Activated naive CD4-positive, alpha-beta T cell treated with anti-CD3 and anti-CD28 coated beads, Interleukin-2, amount 50 U/mL, for 16 hours (primary cell): ENCODE measurements at regions not wholly inside any gene's neighbourhood (a gene's known extent, or its start where the extent isn't known, plus 50 kb on each side); places are given as distances from the start of the nearest gene placed in this dataset.
"Not testable (repeated sequence)": the region's sequence is repeated elsewhere in the genome, so short reads cannot be mapped to it uniquely, and the experiment has no call there.

Source experiments
- DNase-seq: peaks from one replicate; pipeline ENCODE4 v3.0.0-alpha.2; 2020

DNA sequence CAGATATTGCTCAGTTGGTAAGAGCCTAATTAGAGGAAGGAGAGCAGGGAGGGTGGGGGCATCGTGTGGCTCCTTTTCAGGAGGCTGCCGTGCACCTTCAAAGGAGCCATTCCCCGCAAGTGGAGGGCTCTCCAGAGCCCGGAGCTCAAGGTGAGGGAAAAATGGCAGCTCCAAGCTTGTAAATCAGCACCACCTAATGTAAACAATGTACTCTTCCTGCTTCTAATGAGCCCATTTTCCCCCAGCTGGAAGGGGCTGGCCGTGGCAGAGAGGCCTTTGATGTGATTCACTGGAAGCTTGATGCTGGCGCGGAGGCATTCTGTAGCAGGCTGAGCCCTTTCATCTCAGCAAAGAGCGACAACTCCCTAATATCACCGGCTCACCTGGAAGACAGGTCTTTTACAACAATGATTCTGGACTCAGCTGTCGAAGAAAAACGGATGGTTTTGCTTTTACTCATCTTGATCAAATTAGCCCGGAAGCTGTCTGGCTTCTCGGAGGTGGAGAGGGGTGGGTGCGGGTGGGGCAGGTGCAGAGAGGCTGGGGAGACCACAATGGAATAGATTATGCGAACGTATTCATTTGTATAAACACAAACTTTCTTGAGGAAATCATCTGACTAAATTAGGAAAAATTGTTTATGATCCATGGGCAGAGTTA, 112.5 kb downstream of the RRAGC start:
- DNase-seq: no peak

DNA sequence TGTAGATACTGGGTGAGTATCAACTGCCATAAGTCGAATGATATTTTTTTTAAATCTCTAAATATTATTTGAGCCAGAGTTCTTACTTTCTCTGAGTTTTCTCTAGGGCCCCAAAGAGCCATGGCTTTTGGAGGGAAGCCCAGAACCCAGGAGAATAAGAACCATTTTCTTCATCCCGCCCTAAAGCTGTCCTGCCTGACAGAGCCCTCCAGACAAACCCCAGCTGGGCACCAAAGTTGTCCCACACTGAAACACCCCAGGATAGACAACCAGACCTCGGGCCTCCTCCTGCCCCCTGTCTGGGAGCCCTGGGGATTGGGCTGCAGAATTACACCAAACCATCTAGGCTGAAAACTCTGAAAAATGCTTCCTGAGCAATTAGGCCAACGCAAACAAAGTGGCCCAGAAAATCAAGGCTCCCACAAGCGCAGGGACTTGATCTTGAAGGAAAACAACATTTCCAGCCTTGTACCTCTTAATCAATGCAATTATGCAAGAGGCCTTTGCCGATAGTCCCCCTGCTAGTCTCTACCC, 113.1 kb downstream of the RRAGC start:
- no peak for DNase-seq

DNA sequence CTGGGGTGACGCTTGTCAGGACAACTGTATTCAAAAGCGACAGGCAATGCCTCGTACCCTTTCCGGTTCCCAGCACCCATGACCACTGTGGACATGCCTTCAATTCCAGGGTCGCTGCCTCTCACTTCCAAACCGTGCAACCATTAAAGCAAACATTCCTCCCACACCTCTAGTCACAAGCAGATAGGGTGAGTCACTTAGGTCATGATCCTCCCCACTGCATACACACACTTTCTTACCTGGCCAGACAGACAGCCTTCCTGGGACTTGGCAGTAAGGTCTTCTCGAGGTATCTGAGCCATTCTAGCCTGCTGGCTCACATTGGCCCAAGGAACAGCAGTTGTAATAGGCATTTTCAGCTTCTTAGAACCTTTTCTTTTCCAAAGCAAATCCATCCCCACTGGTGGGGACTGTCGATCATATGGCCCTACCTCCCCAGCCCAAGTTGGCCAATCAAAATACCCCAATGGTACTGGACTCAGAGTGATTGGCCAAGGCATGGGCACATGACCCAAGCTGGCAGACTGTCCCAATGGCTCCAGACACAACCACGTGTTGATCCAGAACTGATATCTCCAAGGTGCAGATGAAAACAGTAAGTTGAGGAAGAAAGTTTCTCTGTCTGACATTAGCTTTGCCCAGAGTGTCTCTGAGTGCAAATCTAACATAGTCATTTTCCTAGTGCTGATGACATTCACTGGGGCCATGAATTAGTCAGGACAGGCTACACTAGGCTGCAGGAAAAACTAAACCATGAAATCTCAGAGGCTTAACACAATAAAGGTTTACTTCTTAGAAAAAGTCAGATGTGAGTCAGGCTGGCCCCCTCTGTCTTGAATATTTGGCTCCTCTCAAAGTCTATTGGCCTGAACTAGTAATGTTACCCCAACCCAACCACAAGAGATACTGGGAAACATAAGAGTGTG, 113.8 kb downstream of the RRAGC start:
- no peak for DNase-seq

DNA sequence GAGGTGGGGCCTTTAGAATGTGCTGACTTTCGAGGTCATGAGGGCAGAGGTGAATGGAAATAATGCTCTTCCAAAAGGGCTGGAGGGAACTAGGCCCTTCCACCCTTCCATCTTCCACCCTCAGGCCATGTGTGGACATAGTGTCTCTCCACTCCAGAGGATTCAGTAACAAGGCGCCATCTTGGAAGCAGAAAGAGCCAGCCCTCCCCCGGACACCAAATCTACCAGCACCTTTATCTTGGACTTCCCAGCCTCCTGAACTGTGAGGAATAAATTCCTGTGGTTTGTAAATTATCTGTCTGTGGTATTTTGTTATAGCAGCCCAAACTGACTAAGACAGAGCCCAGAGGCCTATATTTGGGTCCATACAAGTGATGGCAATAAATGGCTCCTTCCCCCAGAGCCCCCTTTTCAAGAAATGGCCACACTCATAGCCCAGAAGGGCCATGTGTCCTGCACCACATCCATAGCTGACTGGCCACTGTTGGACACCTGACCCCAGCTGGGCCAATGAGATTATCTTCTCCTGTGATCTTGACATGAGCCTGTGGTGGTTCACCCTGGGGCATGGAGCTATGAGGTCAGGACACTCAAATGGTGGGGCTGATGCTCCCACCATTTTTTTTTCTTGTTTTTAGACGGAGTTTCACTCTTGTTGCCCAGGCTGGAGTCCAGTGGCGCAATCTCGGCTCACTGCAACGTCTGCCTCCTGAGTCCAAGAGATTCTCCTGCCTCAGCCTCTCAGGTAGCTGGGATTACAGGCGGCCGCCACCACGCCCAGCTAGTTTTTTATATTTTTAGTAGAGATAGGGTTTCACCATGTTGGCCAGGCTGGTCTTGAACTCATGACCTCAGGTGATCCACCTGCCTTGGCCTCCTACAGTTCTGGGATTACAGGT, 114.9 kb downstream of the RRAGC start:
- DNase-seq: no peak

DNA sequence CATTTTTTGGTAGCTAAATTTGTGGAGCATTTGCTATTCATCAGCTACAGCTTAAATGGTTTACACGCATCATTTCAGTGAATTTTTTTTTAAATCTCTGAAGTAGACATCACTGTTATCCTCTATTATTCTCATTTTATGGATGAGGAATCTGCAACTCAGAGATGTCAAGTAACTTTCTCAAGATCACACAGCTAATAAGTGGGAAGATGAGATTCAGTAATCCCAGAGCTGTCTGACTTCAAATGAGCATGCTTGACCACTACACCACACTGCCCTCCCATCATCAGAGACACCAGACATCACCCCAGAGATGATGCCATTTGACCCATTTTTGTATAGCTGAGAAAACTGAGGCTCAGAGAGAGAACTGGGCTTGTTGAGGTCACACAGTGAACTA, 116.4 kb downstream of the RRAGC start:
- no peak for DNase-seq

DNA sequence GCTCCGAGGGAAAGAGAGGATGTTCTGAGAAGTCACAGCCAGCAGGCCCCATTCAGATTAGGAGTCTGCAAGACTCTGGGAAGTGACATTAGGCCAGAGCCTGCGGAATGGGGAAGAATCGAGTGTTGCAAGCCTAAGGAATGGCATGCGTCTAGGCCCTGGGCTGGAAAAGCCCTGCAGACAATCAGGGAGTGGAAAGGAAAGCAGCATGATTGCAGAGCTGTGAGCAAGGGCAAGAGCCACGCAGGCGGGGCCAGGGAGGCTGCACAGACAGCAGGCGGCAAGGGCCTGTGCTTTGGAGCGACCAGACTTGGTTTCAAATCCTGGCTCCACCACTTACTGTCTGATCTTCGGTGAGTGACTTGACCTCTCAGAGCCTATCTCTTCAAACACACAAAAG, 118.2 kb downstream of the RRAGC start:
- no peak for DNase-seq

DNA sequence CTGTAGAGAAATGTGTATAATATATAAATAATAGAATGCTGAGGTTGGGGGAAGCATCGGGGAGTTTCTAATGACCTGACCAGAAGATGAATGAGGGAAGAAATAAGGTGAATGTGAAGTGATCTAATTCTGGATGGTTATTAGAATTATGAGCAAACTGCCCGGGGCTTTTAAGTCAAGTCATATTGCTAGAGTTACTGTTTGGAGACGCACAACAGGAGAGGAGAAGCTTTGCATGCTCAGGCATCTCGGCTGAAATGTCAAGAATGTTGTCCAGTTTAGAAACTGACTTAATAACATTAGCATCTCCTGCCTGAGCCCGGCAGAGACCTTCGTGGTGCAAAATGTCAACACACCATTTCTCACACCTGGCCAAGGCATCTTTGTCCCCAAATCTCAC, 119.1 kb downstream of the RRAGC start:
- no peak for DNase-seq

DNA sequence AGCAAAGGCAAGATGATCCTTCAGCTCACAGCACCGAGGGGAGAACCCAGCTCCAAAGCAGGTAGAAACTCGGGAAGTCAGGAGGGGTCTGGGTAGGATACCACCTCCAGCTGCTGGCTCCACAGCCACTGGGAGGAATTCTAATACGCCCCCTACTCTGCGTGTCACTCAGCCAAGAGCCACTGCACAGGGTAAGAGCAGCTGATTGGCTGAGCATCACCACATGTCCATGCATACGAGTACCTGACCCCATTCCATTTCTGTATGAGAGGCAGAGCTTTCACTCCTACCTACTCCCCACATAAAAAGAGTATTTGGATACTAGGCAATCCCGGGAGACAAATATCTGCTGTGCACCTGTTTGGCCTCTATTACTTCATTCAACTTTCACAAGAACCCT, 121.4 kb downstream of the RRAGC start:
- no peak for DNase-seq

DNA sequence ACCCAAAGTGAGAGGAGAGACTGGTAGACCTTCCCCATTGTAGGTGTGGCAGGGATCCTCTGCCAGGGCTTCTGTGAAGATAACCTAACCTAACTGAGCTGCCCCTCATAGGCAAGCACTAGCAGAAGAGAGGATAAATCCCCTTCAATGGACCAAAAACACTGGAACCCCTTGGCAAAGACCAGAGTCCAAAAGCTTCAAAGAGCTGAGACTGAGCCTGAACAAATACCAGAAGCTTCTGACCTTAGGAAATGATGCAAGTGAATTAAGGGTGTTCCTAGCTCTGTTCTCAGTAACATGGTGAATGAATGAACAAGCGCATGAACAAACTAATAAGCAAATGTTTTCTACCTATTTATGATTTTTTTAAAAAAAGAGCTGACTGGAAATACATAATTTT, 123.2 kb downstream of the RRAGC start:
- DNase-seq: no peak

DNA sequence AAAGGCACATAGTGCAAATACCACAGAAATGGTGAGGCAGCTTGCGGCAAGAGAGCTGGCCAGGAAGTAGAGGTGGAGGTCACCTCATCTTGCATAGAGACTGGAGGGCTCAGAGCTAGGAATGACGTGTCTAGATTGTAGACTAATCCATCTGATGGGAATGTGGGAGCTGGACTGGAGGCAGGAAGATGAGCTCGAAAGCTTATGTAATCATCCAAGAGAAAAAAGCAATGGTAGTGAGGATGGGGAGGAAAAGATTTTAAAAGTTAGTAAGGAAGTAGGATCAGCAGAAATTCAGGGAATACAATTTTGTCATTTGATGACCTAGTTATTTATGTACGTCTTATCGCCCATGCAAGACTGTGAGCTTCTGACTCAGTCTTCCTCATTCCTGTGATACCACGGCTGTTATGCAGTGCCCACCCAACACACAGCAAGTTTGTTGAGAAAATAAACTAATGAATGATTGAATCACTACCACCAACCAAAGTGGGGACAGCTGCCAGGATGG, 123.9 kb downstream of the RRAGC start:
- DNase-seq: no peak

DNA sequence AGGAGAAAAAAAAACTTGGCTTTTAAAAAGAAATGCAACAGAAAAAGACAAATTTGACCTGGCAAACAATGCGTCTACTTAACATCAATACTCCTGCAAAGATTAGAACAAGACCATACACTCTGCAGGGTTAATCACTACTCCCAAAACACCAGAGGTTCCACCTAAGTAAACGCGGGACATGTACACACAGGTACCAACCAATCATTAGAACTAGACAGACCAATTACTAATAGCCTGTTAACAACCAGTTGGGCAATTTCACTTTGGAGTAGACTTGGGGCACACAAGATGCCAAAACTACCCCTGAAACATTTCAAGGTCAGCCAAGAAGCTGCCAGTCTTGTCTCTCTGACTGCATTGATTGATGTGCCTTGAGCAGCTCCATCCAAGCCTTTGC, 125.8 kb downstream of the RRAGC start:
- no peak for DNase-seq

DNA sequence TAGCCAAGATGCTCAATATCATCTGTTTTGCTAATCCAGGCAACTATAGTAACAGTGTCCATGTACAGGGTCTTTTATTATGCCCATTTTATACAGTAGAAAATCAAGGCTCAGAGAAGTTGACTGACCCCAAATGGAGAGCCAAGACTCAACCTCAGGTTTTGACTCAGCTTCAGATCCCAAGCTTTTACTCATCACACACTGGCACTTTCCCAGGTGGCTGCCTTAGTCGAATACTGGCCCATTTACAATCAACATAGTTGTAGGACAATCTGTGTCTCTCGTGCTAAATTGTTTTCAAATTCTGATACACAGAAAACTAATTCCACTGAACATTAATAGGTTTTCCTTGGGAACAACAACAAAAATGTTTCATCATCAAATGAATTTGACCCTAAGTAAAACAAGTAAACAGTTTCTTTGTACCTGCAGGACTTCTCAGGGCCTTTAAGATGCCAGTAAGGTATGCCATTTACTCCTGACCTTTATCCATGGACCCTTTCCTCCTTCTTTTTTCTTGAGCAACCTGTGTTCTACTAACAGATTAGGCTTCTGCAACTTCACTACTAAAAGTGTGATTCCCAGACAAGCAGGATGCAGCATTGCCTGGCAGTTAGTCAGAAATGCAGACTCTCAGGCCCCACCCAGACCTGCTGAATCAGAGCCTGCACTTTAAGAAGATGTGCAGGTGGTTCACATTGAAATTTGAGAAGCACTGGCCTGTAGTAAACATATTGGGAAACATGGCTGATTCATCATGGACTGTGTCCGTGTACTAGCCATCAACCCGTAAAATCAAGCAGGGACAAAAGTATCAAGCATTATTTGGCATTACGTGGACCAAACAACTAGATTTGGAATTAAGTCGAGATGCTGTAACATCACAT, 128.8 kb downstream of the RRAGC start:
- no peak for DNase-seq

DNA sequence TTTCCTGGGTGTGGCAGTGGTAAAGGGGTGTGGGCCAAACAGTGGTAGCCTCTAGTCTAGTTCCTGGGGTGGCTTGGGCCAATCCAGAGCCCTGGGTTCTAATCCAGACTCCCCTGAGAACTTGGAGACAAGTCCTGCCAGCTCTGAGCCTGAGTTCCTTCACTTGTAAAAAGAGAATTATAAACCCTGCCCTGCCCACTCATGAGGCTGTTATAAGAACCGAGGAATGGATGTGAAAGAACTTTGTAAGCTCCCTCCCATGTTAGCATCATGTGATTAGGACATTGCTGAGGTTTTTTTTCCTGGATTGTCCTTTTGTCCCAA, 131.0 kb downstream of the RRAGC start:
- no peak for DNase-seq

DNA sequence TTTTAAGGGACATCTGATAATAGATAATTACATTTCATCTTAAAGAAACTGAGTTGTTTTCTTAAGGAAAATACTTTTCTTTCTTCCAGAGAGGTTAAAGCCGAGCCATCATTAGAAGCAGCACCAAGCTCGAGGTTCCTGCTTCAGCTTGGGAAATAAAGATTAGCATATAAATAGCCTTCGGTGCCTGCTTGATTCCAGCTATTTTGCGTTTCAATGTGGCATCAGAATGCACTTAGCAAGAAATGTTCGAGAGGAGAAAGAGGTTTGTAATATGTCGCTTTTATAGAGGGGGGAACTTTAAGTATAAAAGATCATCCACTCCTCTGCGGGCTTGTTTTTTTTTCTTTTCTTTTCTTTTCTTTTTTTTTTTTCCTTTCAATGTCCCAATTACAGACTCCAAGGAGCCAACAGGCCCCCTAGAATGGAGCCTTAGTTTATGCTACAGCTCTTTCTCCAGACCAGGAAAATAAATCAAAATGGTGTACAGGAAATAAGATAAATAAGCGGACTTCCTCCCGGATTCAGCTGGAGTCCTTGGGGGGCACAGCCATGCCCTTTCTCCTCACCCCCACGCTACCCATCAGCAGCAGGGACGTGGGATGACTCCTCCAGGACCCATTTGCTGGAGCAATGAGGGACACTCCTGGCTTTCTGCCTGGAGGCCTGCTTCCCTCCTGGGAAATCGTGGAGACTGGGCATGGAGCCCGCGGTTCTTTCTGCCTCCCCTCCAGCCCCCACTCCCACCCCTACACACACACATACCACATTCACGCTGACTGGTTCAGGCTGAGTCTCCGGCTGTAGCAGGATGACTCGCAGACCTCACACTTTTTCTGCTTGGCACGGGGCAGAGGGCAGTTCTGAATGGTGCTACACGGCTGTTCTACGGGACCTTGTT, 131.6 kb downstream of the RRAGC start:
- DNase-seq: no peak

DNA sequence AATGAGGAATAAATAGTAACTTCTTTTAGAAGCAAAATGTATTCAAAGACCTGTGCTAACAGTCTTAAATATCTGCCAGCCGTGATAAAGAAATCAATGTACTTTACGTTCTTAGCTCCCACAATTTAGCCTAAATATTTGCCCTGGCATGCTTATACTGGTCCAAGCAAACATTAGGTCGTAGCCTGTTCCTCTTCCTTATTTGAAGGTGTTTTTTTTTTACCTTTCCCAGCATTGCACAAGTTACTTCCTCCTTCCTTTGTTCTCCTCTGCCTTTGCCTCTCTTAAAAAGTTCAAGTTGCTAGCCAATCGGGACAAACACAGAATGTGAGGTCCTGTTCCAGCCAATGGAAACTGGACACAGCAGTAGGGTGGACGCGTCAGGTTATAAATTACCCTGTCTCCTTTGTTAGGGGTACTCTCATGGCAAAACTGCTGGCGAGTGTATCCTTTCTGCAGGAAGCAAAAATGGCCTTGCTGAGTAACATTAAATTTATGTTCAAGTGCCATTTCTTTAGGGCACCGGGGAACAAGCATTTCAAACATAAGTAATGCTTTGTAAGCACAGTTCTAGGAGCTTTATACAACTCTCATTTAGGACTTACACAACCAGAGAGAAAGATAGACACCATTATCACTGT, 134.1 kb downstream of the RRAGC start:
- DNase-seq: not testable (repeated sequence)

DNA sequence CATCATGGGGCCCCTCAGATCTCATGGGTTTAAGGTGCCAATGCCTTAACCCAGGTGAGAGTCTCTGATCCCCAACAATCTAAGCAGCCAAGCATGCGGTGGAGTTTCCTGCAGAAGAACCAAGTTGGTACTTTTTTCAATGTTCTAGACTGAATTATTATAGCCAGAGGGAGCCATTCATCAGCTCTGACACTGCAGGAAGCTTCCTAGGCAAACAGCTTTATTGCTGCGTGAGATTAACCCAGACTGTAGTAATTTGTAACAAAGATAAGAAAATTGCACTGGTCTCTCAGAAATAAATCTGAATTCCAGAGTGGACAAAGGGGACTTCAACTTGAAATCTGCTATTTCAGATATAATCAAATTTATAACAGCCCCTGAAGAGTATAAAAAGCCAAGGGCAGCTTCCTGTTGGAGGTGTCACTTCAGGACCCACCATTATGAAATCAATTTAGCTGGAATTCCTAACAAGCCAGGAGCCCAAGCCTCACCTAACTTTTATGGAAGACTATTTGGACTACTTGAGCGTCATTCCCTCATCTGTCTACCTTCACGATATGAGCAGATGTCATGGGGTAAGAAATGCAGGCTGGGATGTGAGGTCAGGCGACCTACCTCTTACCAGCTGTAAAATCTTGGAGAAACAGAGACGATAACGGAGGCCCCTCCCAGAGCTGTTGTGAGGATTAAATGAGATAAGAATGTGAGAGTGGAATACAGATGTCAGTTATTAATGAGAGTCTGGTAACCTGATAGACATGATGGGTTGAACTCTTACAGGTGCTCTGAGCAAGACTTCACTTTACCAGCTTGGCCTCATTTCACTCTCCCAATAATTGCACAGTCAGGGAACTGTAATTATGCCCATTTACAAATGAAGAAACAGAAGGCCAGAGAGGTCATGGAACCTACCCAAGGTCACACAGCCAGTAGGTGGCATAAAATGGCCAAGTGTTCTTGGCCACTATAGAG, 135.1 kb downstream of the RRAGC start:
- DNase-seq: no peak

DNA sequence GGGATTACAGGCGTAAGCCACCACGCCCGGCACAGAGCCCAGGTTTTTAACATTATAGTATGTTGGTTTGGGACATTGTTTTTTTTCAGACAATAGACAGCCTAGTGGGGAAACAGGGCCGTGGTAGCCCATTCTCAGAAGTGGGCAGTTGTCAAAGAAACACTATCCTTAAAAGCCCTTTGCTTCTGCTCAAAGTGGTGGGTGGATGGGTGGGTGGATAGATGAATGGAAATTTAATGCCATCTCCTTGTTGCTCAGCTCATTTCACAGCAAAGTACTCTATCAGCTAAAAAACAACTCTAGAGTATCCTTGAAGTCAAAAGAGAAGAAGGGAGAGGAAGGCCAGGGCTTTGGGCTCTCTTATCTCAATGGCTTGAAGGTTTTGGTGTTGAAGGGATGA, 137.8 kb downstream of the RRAGC start:
- DNase-seq: no peak

DNA sequence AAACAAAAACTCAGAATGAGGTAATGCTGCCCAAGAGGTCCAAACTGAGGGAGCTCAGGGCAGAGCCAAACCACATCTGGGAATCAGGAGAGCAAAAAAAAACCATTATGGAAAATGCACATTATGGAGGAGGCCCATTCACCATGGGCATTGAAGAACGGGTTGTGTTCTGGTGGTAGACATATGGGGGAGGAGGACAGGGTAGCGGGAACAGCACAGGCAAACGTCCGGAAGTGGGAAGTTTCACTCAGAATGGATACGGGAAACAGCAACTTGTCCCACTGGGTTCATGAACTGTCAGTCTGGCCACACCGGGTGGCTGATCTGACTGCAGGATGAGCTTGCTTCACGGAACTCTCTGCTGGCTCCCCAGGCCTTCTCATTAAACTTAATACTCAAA, 139.7 kb downstream of the RRAGC start:
- DNase-seq: no peak

DNA sequence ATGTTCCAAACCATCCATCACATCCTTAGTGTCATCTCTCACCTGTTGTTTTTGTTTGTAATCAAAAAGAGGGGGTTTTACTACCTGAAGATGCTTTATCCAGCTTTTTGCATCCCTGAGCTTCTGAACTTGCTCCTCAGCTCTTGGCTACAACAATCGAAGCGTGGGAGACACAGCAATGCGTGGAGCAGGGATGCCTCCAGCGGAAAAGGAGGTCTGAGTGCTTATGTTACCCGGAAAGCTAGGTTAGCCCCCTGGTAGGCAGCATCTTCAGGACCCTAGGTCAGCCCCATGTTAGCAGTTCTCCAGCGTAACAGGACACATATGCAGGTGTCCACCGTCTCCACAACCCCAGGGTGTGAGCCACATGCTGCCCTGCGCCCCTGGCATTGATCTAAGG, 141.5 kb downstream of the RRAGC start:
- DNase-seq: no peak
